ENCODE measurements at regions not wholly inside any gene's neighbourhood (a gene's known extent, or its start where the extent isn't known, plus 50 kb on each side); places are given as distances from the start of the nearest gene placed in this dataset.

DNA sequence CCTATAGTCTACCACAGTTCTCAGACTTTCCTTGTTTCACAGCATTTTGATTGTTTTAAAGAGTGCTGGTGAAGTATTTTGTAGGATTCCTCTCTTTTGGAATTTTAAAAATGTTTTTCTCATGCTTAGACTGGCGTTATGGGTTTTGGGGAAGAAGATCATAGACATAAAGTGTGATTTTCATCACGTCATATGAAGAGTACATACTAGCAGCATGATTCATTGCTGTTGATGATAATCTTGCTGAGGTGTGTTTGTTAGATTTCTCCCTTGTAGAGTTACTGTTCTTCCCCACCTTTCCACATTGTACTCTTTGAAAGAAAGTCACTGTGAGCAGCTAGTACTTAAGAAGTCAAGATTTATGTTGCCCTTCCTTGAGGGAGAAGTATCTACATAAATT, 396.1 kb upstream of the GNPDA2 start:
- TF ChIP-seq FOXP2 (optimal IDR thresholded peaks at IDR 0.05; ENCODE audit: control extremely low read depth, extremely low read length, insufficient read depth) (no peak), POLR2AphosphoS5 (IDR thresholded peaks at IDR 0.05; ENCODE audit: borderline replicate concordance, low read depth, low read length) (no peak), EZH2 (IDR thresholded peaks at IDR 0.05) (no peak)
- no peak overlapping the region for H3K9ac ChIP-seq (ENCODE audit: insufficient read length)
- no peak for DNase-seq (ENCODE audit: low read depth, low spot score)

DNA sequence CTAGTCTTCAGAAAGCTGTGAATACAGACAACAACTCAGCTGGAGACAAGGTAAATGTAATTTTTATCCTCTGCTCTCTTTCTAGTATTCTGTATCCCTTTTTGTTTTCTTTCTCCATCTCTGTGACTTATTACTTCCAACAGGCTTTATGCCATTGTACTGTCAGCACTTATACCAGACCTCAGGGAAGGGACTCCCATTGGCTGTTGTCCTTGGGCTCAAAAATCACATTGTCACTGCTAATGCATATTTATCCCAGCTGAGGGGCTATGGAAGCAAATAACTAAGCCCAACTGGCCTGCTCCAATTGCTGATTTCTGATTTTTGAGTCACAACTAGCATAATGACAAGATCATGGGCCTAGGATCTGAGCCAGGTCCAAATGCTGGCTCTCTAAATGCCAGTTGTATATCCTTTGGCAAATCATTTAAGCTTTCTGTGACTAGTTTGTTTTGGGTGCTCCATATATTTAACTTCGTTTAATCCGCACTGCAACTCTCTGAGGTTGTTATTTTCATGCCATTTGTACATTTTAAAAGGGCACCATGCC, 395.1 kb upstream of the GNPDA2 start:
- DNase-seq (ENCODE audit: low read depth, low spot score): no peak
- Histone ChIP-seq H3K36me3 (ENCODE audit: insufficient read depth, low read length) (no peaks in the 10 kb centered on the region), H3K9me3 (ENCODE audit: low read depth, low read length) (no peaks in the 10 kb centered on the region), H3K4me3 (peak overlapping the region; percentile 23; the same call in 1 of the 2 replicates), H3K9ac (ENCODE audit: insufficient read length) (no peak overlapping the region), H3K27ac (peak overlapping the region; percentile 2; the same call in 1 of the 2 replicates)
- no peak for TF ChIP-seq EZH2 (IDR thresholded peaks at IDR 0.05)
- TF ChIP-seq FOXP2 (optimal IDR thresholded peaks at IDR 0.05; ENCODE audit: control extremely low read depth, extremely low read length, insufficient read depth): no peak
- TF ChIP-seq POLR2AphosphoS5 (IDR thresholded peaks at IDR 0.05; ENCODE audit: borderline replicate concordance, low read depth, low read length): no peak

More for the DNA sequence above, 396.1 kb upstream of the GNPDA2 start:
- 0 out of 2 replicates have a peak overlapping the region, but pooled peaks have one; percentile 44 for H3K27ac ChIP-seq
- H3K9me3 ChIP-seq (ENCODE audit: low read depth, low read length): no peaks in the 10 kb centered on the region
- no peak overlapping the region for H3K4me3 ChIP-seq
- H3K36me3 ChIP-seq (ENCODE audit: insufficient read depth, low read length): no peaks in the 10 kb centered on the region

DNA sequence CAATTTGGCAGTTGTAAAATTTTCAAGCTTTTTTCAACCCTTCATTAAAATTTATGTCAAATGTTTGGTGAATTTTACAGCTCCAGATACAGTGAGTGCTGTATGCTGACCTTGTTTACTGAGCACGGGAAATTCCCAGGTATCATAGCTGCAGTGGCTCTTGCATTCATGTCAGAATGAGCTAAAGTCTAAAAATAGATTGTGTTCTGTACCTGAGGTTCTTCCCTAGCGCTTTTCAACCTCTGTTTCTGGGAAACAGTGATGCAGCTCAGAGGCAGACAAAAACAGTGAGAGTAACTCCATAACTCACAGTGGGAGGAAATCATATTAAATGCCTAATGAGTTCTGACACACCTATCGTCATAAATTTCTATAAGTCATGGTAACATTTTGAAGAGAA, 393.8 kb upstream of the GNPDA2 start:
- H3K4me3 ChIP-seq: no peak overlapping the region
- no peak for DNase-seq (ENCODE audit: low read depth, low spot score)
- no peak for TF ChIP-seq POLR2AphosphoS5 (IDR thresholded peaks at IDR 0.05; ENCODE audit: borderline replicate concordance, low read depth, low read length)
- TF ChIP-seq FOXP2 (optimal IDR thresholded peaks at IDR 0.05; ENCODE audit: control extremely low read depth, extremely low read length, insufficient read depth): no peak
- TF ChIP-seq EZH2 (IDR thresholded peaks at IDR 0.05): no peak
- H3K27ac ChIP-seq: no peak overlapping the region
- H3K9me3 ChIP-seq (ENCODE audit: low read depth, low read length): no peaks in the 10 kb centered on the region
- H3K9ac ChIP-seq (ENCODE audit: insufficient read length): no peak overlapping the region
- H3K36me3 ChIP-seq (ENCODE audit: insufficient read depth, low read length): no peaks in the 10 kb centered on the region

- H3K4me3 ChIP-seq: no peak overlapping the region
- no peaks in the 10 kb centered on the region for H3K36me3 ChIP-seq (ENCODE audit: insufficient read depth, low read length)
- no peak overlapping the region for H3K27ac ChIP-seq
- no peaks in the 10 kb centered on the region for H3K9me3 ChIP-seq (ENCODE audit: low read depth, low read length)
- no peak for TF ChIP-seq POLR2AphosphoS5 (IDR thresholded peaks at IDR 0.05; ENCODE audit: borderline replicate concordance, low read depth, low read length)
- no peak for TF ChIP-seq EZH2 (IDR thresholded peaks at IDR 0.05)
- no peak for TF ChIP-seq FOXP2 (optimal IDR thresholded peaks at IDR 0.05; ENCODE audit: control extremely low read depth, extremely low read length, insufficient read depth)
- no peak overlapping the region for H3K9ac ChIP-seq (ENCODE audit: insufficient read length)
- DNase-seq (ENCODE audit: low read depth, low spot score): no peak
Observed at GRCh38 chr4:45119376-45119775, 393.0 kb upstream of the GNPDA2 start.

DNA sequence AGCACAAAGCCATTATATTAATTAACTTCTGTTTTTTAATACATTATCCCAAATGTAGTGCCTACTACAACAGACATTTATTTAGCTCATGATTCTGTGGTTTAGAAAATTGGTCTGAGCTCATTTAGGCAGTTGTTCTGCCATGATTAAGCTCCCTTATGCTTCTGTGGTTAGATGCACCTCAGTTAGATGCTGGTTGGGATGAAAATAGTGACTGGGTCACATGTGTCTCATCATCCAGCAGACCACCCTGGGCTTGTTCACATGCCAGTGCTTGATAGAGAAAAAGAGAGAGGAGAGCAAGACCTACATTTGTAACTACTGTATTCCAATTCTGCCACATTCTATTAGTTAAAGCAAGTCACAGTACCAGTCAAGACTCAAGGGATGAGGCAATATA, 376.4 kb upstream of the GNPDA2 start:
- no peaks in the 10 kb centered on the region for H3K9me3 ChIP-seq (ENCODE audit: low read depth, low read length)
- no peaks in the 10 kb centered on the region for H3K36me3 ChIP-seq (ENCODE audit: insufficient read depth, low read length)
- H3K9ac ChIP-seq (ENCODE audit: insufficient read length): no peak overlapping the region
- DNase-seq (ENCODE audit: low read depth, low spot score): no peak
- no peak overlapping the region for H3K27ac ChIP-seq
- TF ChIP-seq FOXP2 (optimal IDR thresholded peaks at IDR 0.05; ENCODE audit: control extremely low read depth, extremely low read length, insufficient read depth): no peak
- no peak for TF ChIP-seq EZH2 (IDR thresholded peaks at IDR 0.05)
- no peak for TF ChIP-seq POLR2AphosphoS5 (IDR thresholded peaks at IDR 0.05; ENCODE audit: borderline replicate concordance, low read depth, low read length)
- H3K4me3 ChIP-seq: no peak overlapping the region

- TF ChIP-seq EZH2 (IDR thresholded peaks at IDR 0.05) (no peak), FOXP2 (optimal IDR thresholded peaks at IDR 0.05; ENCODE audit: control extremely low read depth, extremely low read length, insufficient read depth) (no peak), POLR2AphosphoS5 (IDR thresholded peaks at IDR 0.05; ENCODE audit: borderline replicate concordance, low read depth, low read length) (no peak)
- no peaks in the 10 kb centered on the region for H3K36me3 ChIP-seq (ENCODE audit: insufficient read depth, low read length)
- no peak overlapping the region for H3K27ac ChIP-seq
- no peaks in the 10 kb centered on the region for H3K9me3 ChIP-seq (ENCODE audit: low read depth, low read length)
- no peak overlapping the region for H3K4me3 ChIP-seq
- no peak for DNase-seq (ENCODE audit: low read depth, low spot score)
- no peak overlapping the region for H3K9ac ChIP-seq (ENCODE audit: insufficient read length)
Observed at GRCh38 chr4:45100956-45101818, 374.8 kb upstream of the GNPDA2 start.

GRCh38 chr4:45099471-45099870, 373.1 kb upstream of the GNPDA2 start:
- DNase-seq (ENCODE audit: low read depth, low spot score): no peak
- no peak for TF ChIP-seq FOXP2 (optimal IDR thresholded peaks at IDR 0.05; ENCODE audit: control extremely low read depth, extremely low read length, insufficient read depth)
- no peak for TF ChIP-seq EZH2 (IDR thresholded peaks at IDR 0.05)
- TF ChIP-seq POLR2AphosphoS5 (IDR thresholded peaks at IDR 0.05; ENCODE audit: borderline replicate concordance, low read depth, low read length): no peak
- H3K9me3 ChIP-seq (ENCODE audit: low read depth, low read length): no peaks in the 10 kb centered on the region
- H3K36me3 ChIP-seq (ENCODE audit: insufficient read depth, low read length): no peaks in the 10 kb centered on the region
- H3K27ac ChIP-seq: no peak overlapping the region
- no peak overlapping the region for H3K4me3 ChIP-seq
- no peak overlapping the region for H3K9ac ChIP-seq (ENCODE audit: insufficient read length)

DNA sequence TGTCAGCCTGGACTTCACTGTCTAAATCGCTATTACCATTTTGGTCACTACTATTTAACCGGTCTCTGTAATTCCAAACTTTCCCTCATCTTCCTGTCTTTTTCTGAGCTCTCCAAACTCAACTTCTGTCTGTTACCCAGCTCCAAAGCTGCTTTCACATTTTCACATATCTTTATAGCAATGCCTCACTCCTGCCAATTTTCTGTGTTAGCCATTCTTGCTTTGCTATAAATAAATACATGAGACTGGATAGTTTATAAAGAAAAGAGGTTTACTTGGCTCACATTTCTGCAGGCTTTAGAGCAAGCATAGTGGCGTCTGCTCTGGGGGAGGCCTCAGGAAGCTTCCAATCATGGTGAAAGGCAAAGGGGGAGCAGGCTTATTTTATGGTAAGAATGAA, 368.3 kb upstream of the GNPDA2 start:
- H3K9ac ChIP-seq (ENCODE audit: insufficient read length): no peak overlapping the region
- DNase-seq (ENCODE audit: low read depth, low spot score): no peak
- TF ChIP-seq FOXP2 (optimal IDR thresholded peaks at IDR 0.05; ENCODE audit: control extremely low read depth, extremely low read length, insufficient read depth) (no peak), POLR2AphosphoS5 (IDR thresholded peaks at IDR 0.05; ENCODE audit: borderline replicate concordance, low read depth, low read length) (no peak), EZH2 (IDR thresholded peaks at IDR 0.05) (no peak)
- no peaks in the 10 kb centered on the region for H3K36me3 ChIP-seq (ENCODE audit: insufficient read depth, low read length)
- no peak overlapping the region for H3K4me3 ChIP-seq
- H3K9me3 ChIP-seq (ENCODE audit: low read depth, low read length): no peaks in the 10 kb centered on the region
- no peak overlapping the region for H3K27ac ChIP-seq
